CD4-positive, alpha-beta T cell treated with Interleukin-4 for 1 hour (primary cell): ENCODE measurements at regions not wholly inside any gene's neighbourhood (a gene's known extent, or its start where the extent isn't known, plus 50 kb on each side); places are given as distances from the start of the nearest gene placed in this dataset.
"Not testable (repeated sequence)": the region's sequence is repeated elsewhere in the genome, so short reads cannot be mapped to it uniquely, and the experiment has no call there.

Experiments used
- DNase-seq, 2 donors: peaks; one replicate each; pipeline ENCODE4 v3.0.0-alpha.2; 2020 to 2022

GRCh38 chr9:87049929-87050608 lies 102.8 kb upstream of the GAS1 start:
- DNase-seq: not testable (repeated sequence)

GRCh38 chr9:87054999-87055686 lies 107.8 kb upstream of the GAS1 start:
- DNase-seq: no peak

GRCh38 chr9:87059772-87060171 lies 112.5 kb upstream of the GAS1 start:
- no peak for DNase-seq

GRCh38 chr9:87062746-87063145 lies 115.4 kb upstream of the GAS1 start:
- no peak for DNase-seq

GRCh38 chr9:87063246-87063645 lies 115.9 kb upstream of the GAS1 start:
- no peak for DNase-seq

GRCh38 chr9:87063871-87064270 lies 116.6 kb upstream of the GAS1 start:
- DNase-seq: no peak

- DNase-seq: no peak
These were observed 117.0 kb upstream of the GAS1 start for GRCh38 chr9:87064311-87064710.

- DNase-seq: no peak
These were observed 118.7 kb upstream of the GAS1 start for GRCh38 chr9:87065981-87066380.

- no peak for DNase-seq
These were observed 120.1 kb upstream of the GAS1 start for GRCh38 chr9:87067426-87067825.

GRCh38 chr9:87068177-87068840 lies 121.0 kb upstream of the GAS1 start:
- no peak for DNase-seq

- no peak for DNase-seq
These were observed 122.4 kb upstream of the GAS1 start for GRCh38 chr9:87069690-87070089.

- no peak for DNase-seq
These were observed 123.0 kb upstream of the GAS1 start for GRCh38 chr9:87070336-87070735.

GRCh38 chr9:87071473-87071872 lies 124.2 kb upstream of the GAS1 start:
- DNase-seq: no peak

GRCh38 chr9:87073692-87074091 lies 126.4 kb upstream of the GAS1 start:
- DNase-seq: no peak

- no peak for DNase-seq
These were observed 128.2 kb upstream of the GAS1 start for GRCh38 chr9:87075537-87075936.

- DNase-seq: no peak
These were observed 129.5 kb upstream of the GAS1 start for GRCh38 chr9:87076825-87077224.

- no peak for DNase-seq
These were observed 130.7 kb upstream of the GAS1 start for GRCh38 chr9:87077986-87078385.

GRCh38 chr9:87080512-87081264 lies 133.4 kb upstream of the GAS1 start:
- no peak for DNase-seq

- no peak for DNase-seq
These were observed 134.2 kb upstream of the GAS1 start for GRCh38 chr9:87081503-87081902.

- DNase-seq: no peak
These were observed 136.7 kb upstream of the GAS1 start for GRCh38 chr9:87083986-87084385.

- no peak for DNase-seq
These were observed 137.1 kb upstream of the GAS1 start for GRCh38 chr9:87084407-87084806.

- DNase-seq: no peak
These were observed 137.8 kb upstream of the GAS1 start for GRCh38 chr9:87085073-87085472.

GRCh38 chr9:87085521-87085920 lies 138.2 kb upstream of the GAS1 start:
- no peak for DNase-seq
